ENCODE measurements at regions not wholly inside any gene's neighbourhood (a gene's known extent, or its start where the extent isn't known, plus 50 kb on each side); places are given as distances from the start of the nearest gene placed in this dataset.

GRCh38 chr13:33637978-33638743 is 179.8 kb upstream of the RFC3 start:
- TF ChIP-seq CTCF (IDR thresholded peaks at IDR 0.05; ENCODE audit: low read depth, low read length, missing input control): no peak
- TF ChIP-seq MAX (IDR thresholded peaks at IDR 0.05): no peak
- TF ChIP-seq REST (IDR thresholded peaks at IDR 0.05): no peak
- TF ChIP-seq RAD21 (IDR thresholded peaks at IDR 0.05): no peak
- TF ChIP-seq ZBTB33 (IDR thresholded peaks at IDR 0.05): no peak
- no peak for TF ChIP-seq JUND (IDR thresholded peaks at IDR 0.05)
- no peak for TF ChIP-seq TAF1 (conservative IDR thresholded peaks at IDR 0.05)
- no peak for TF ChIP-seq NR2F2 (IDR thresholded peaks at IDR 0.05)
- TF ChIP-seq YY1 (IDR thresholded peaks at IDR 0.05): no peak
- TF ChIP-seq HNF4A (conservative IDR thresholded peaks at IDR 0.05): no peak
- TF ChIP-seq HNF4G (IDR thresholded peaks at IDR 0.05): no peak
- TF ChIP-seq SP1 (IDR thresholded peaks at IDR 0.05): no peak
- no peak for TF ChIP-seq FOXA1 (IDR thresholded peaks at IDR 0.05)
- TF ChIP-seq RXRA (IDR thresholded peaks at IDR 0.05): no peak
